ENCODE measurements at regions not wholly inside any gene's neighbourhood (a gene's known extent, or its start where the extent isn't known, plus 50 kb on each side); places are given as distances from the start of the nearest gene placed in this dataset.

- DNase-seq (ENCODE audit: low spot score in 2 of 2) = no peak
Measured at GRCh38 chr6:122161136-122161535, 238.3 kb upstream of the HSF2 start.

GRCh38 chr6:122165014-122165413 lies 234.4 kb upstream of the HSF2 start:
- H3K9me3 ChIP-seq = no peaks in the 10 kb centered on the region
- no peak overlapping the region for H3K4me3 ChIP-seq
- H3K27me3 ChIP-seq = no peaks in the 10 kb centered on the region
- no peaks in the 10 kb centered on the region for H3K4me1 ChIP-seq
- WGBS, 2 donors = 97 to 99% methylated on average over 18 to 19 of the region's 20 CpGs
- H3K27ac ChIP-seq = no peak overlapping the region
- DNase-seq (ENCODE audit: low spot score in 2 of 2) = no peak
- no peak for TF ChIP-seq POLR2A (IDR thresholded peaks at IDR 0.05)
- no peak for TF ChIP-seq EP300 (IDR thresholded peaks at IDR 0.05)
- no peak for TF ChIP-seq CTCF (IDR thresholded peaks at IDR 0.05)
- H3K36me3 ChIP-seq = no peaks in the 10 kb centered on the region

More at GRCh38 chr6:122161136-122161535, 238.3 kb upstream of the HSF2 start:
- 85 to 86% methylated on average over 5 of the region's 5 CpGs for WGBS, 2 donors
- H3K4me1 ChIP-seq = no peaks in the 10 kb centered on the region
- H3K27ac ChIP-seq = no peak overlapping the region
- H3K36me3 ChIP-seq = no peaks in the 10 kb centered on the region
- no peaks in the 10 kb centered on the region for H3K9me3 ChIP-seq
- no peak for TF ChIP-seq EP300 (IDR thresholded peaks at IDR 0.05)
- no peaks in the 10 kb centered on the region for H3K27me3 ChIP-seq
- no peak overlapping the region for H3K4me3 ChIP-seq

GRCh38 chr6:122170274-122170673 lies 229.2 kb upstream of the HSF2 start:
- DNase-seq (ENCODE audit: low spot score in 2 of 2) = no peak
- no peaks in the 10 kb centered on the region for H3K27me3 ChIP-seq
- no peaks in the 10 kb centered on the region for H3K9me3 ChIP-seq
- H3K36me3 ChIP-seq = no peaks in the 10 kb centered on the region
- H3K4me3 ChIP-seq = no peak overlapping the region
- WGBS, 2 donors = 80 to 84% methylated on average over 2 of the region's 2 CpGs
- TF ChIP-seq CTCF (IDR thresholded peaks at IDR 0.05) = no peak
- TF ChIP-seq POLR2A (IDR thresholded peaks at IDR 0.05) = no peak
- TF ChIP-seq EP300 (IDR thresholded peaks at IDR 0.05) = no peak
- H3K4me1 ChIP-seq = no peaks in the 10 kb centered on the region
- H3K27ac ChIP-seq = no peak overlapping the region

- DNase-seq (ENCODE audit: low spot score in 2 of 2) = no peak
- TF ChIP-seq EP300 (IDR thresholded peaks at IDR 0.05) (no peak), POLR2A (IDR thresholded peaks at IDR 0.05) (no peak), CTCF (IDR thresholded peaks at IDR 0.05) (no peak)
- 87 to 97% methylated on average over 2 of the region's 2 CpGs for WGBS, 2 donors
- Histone ChIP-seq H3K9me3 (no peaks in the 10 kb centered on the region), H3K36me3 (no peaks in the 10 kb centered on the region), H3K27me3 (no peaks in the 10 kb centered on the region), H3K27ac (no peak overlapping the region), H3K4me1 (peaks cover 0 to 8% (median 0%) of the 10 kb centered on the region in 4 donors), H3K4me3 (no peak overlapping the region)
Measured at GRCh38 chr6:122178988-122179387, 220.5 kb upstream of the HSF2 start.

GRCh38 chr6:122180132-122180531 lies 219.3 kb upstream of the HSF2 start:
- TF ChIP-seq CTCF (IDR thresholded peaks at IDR 0.05) (no peak), EP300 (IDR thresholded peaks at IDR 0.05) (no peak)
- WGBS, 2 donors = 30 to 32% methylated on average over 1 of the region's 1 CpG

GRCh38 chr6:122182061-122182460 lies 217.4 kb upstream of the HSF2 start:
- no peak for DNase-seq (ENCODE audit: low spot score in 2 of 2)
- Histone ChIP-seq H3K36me3 (no peaks in the 10 kb centered on the region), H3K27me3 (no peaks in the 10 kb centered on the region), H3K27ac (no peak overlapping the region), H3K4me1 (peaks cover 0 to 12% (median 0%) of the 10 kb centered on the region in 4 donors), H3K4me3 (no peak overlapping the region), H3K9me3 (no peaks in the 10 kb centered on the region)
- TF ChIP-seq CTCF (IDR thresholded peaks at IDR 0.05) = no peak
- TF ChIP-seq EP300 (IDR thresholded peaks at IDR 0.05) = no peak
- no peak for TF ChIP-seq POLR2A (IDR thresholded peaks at IDR 0.05)
- 59 to 65% methylated on average over 4 of the region's 4 CpGs for WGBS, 2 donors

More at GRCh38 chr6:122180132-122180531, 219.3 kb upstream of the HSF2 start:
- no peaks in the 10 kb centered on the region for H3K9me3 ChIP-seq
- H3K4me1 ChIP-seq = peaks cover 0 to 12% (median 0%) of the 10 kb centered on the region in 4 donors
- no peak overlapping the region for H3K4me3 ChIP-seq
- no peak for DNase-seq (ENCODE audit: low spot score in 2 of 2)
- H3K27ac ChIP-seq = no peak overlapping the region
- no peaks in the 10 kb centered on the region for H3K36me3 ChIP-seq
- H3K27me3 ChIP-seq = no peaks in the 10 kb centered on the region

All from tibial nerve (tissue), 4 donors.